ENCODE measurements at regions not wholly inside any gene's neighbourhood (a gene's known extent, or its start where the extent isn't known, plus 50 kb on each side); places are given as distances from the start of the nearest gene placed in this dataset.

DNA sequence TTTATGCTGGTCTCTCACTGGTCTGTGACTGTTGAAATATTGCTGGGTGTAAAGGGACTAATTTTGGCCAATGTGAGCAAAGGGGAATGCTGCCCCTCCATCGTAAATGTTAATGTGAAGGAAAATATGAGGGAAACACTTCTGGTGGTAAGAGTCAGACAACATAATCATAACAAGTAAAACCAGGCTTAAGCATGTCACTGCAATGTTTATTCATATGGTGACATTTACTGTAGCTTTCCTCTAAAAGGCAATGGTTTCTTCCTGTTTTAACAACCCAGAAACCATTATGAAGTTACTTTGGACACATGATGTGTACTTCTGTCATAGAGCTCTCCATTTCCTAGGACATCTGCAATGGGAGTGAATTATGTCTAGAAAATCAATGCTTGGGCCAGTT is 358.0 kb downstream of the LMO4 start:
- Histone ChIP-seq H3K27me3 (ENCODE audit: control insufficient read depth in 1 of 2, insufficient read depth in 2 of 2, low read length in 2 of 2) (no peaks in the 10 kb centered on the region), H3K36me3 (ENCODE audit: insufficient read depth, low read length) (no peaks in the 10 kb centered on the region), H3K27ac (ENCODE audit: low read depth, low read length) (peak overlapping the region; percentile 6), H3K4me1 (ENCODE audit: insufficient read depth, low read length) (peaks cover 22% of the 10 kb centered on the region), H3K9me3 (ENCODE audit: low read length) (no peaks in the 10 kb centered on the region), H3K9ac (ENCODE audit: low read length) (no peak overlapping the region), H3K4me3 (ENCODE audit: low read depth in 1 of 2, low read length in 2 of 2) (peak overlapping the region in 1 of 2 donors; percentile 3)

DNA sequence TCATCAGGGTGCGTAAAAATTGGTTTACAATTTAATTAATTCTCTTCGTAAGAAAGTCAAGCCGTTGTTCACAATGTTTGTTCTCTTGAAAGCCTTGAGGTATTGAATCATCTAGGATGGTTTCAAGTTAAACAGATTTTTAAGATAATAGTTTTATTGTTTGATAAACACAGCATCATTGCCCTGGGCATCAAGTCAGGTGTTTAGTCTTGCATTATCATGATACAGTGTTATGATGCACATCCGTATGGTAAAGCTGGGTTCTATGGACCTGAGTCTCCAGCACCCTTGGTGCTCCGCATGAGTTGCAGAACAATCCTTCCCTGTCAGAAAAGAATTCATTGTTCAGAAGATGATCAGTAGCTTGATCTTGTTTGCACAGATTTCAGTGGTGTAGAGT is 359.5 kb downstream of the LMO4 start:
- H3K9me3 ChIP-seq (ENCODE audit: low read length), result no peaks in the 10 kb centered on the region
- no peaks in the 10 kb centered on the region for H3K27me3 ChIP-seq (ENCODE audit: control insufficient read depth in 1 of 2, insufficient read depth in 2 of 2, low read length in 2 of 2)
- no peak overlapping the region for H3K9ac ChIP-seq (ENCODE audit: low read length)
- H3K27ac ChIP-seq (ENCODE audit: low read depth, low read length), result no peak overlapping the region
- H3K36me3 ChIP-seq (ENCODE audit: insufficient read depth, low read length), result no peaks in the 10 kb centered on the region
- peaks cover 22% of the 10 kb centered on the region for H3K4me1 ChIP-seq (ENCODE audit: insufficient read depth, low read length)
- H3K4me3 ChIP-seq (ENCODE audit: low read depth in 1 of 2, low read length in 2 of 2), result no peak overlapping the region

GRCh38 chr1:87689487-87689886 is 360.8 kb downstream of the LMO4 start:
- Histone ChIP-seq H3K4me3 (ENCODE audit: low read depth in 1 of 2, low read length in 2 of 2) (no peak overlapping the region), H3K27me3 (ENCODE audit: control insufficient read depth in 1 of 2, insufficient read depth in 2 of 2, low read length in 2 of 2) (no peaks in the 10 kb centered on the region), H3K9me3 (ENCODE audit: low read length) (no peaks in the 10 kb centered on the region), H3K36me3 (ENCODE audit: insufficient read depth, low read length) (no peaks in the 10 kb centered on the region), H3K4me1 (ENCODE audit: insufficient read depth, low read length) (peaks cover 22% of the 10 kb centered on the region), H3K27ac (ENCODE audit: low read depth, low read length) (no peak overlapping the region), H3K9ac (ENCODE audit: low read length) (no peak overlapping the region)

DNA sequence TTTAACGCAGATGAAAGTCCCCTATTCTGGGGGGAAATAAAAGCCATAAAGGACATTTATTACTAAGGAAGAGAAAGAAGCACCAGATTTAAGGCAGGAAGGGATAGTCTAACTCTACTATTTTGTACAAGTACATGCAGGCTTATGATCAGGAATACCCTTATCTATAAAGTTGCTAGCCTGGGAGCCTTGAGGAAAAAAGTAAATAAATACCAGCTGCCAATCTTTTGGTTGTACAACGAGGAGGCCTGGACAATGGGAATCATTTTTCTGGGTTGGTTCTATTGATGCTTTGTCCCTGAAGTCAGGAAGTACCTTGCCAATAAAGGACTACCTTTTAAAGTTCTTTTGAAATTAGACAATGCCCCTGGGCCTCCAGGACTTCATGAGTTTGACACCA is 367.8 kb downstream of the LMO4 start:
- Histone ChIP-seq H3K4me3 (ENCODE audit: low read depth in 1 of 2, low read length in 2 of 2) (no peak overlapping the region), H3K9me3 (ENCODE audit: low read length) (no peaks in the 10 kb centered on the region), H3K9ac (ENCODE audit: low read length) (no peak overlapping the region), H3K27ac (ENCODE audit: low read depth, low read length) (no peak overlapping the region), H3K36me3 (ENCODE audit: insufficient read depth, low read length) (no peaks in the 10 kb centered on the region), H3K27me3 (ENCODE audit: control insufficient read depth in 1 of 2, insufficient read depth in 2 of 2, low read length in 2 of 2) (no peaks in the 10 kb centered on the region), H3K4me1 (ENCODE audit: insufficient read depth, low read length) (no peaks in the 10 kb centered on the region)

DNA sequence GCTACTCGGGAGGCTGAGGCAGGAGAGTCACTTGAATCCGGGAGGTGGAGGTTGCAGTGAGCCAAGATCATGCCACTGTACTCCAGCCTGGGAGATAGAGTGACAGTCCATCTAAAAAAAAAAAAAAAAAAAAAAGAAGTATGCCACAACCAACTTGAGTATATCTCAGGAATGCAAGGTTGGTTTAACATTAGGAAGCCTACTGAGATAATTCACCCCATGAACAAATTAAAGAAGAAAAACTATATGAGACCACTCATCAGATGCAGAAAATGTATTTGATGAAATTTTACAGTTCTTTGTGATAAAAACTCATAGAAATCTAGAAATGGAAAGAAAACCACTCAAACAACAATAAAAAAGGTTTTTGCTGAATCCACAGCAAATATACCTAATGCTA is 373.8 kb downstream of the LMO4 start:
- no peak overlapping the region for H3K9ac ChIP-seq (ENCODE audit: low read length)
- H3K27ac ChIP-seq (ENCODE audit: low read depth, low read length), result no peak overlapping the region
- no peaks in the 10 kb centered on the region for H3K4me1 ChIP-seq (ENCODE audit: insufficient read depth, low read length)
- H3K9me3 ChIP-seq (ENCODE audit: low read length), result peaks cover 4% of the 10 kb centered on the region
- H3K4me3 ChIP-seq (ENCODE audit: low read depth in 1 of 2, low read length in 2 of 2), result no peak overlapping the region
- no peaks in the 10 kb centered on the region for H3K27me3 ChIP-seq (ENCODE audit: control insufficient read depth in 1 of 2, insufficient read depth in 2 of 2, low read length in 2 of 2)
- H3K36me3 ChIP-seq (ENCODE audit: insufficient read depth, low read length), result no peaks in the 10 kb centered on the region

DNA sequence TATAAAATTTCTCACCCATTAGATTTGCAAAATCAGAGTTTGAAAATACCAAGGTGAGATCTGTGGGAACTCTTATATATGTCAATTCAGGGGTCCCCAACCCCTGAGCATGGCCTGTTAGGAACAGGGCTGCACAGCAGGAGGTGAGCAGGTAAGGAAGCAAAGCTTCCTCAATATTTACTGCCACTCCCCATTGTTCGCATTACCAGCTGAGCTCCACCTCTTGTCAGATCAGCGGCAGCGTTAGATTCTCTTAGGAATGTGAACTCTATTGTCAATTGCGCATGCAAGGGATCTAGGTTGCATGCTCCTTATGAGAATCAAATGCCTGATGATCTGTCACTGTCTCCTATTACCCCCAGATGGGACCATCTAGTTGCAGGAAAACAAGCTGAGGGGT is 376.6 kb downstream of the LMO4 start:
- Histone ChIP-seq H3K4me3 (ENCODE audit: low read depth in 1 of 2, low read length in 2 of 2) (no peak overlapping the region), H3K9me3 (ENCODE audit: low read length) (peaks cover 4% of the 10 kb centered on the region), H3K9ac (ENCODE audit: low read length) (no peak overlapping the region), H3K36me3 (ENCODE audit: insufficient read depth, low read length) (no peaks in the 10 kb centered on the region), H3K27ac (ENCODE audit: low read depth, low read length) (no peak overlapping the region), H3K27me3 (ENCODE audit: control insufficient read depth in 1 of 2, insufficient read depth in 2 of 2, low read length in 2 of 2) (no peaks in the 10 kb centered on the region), H3K4me1 (ENCODE audit: insufficient read depth, low read length) (no peaks in the 10 kb centered on the region)

DNA sequence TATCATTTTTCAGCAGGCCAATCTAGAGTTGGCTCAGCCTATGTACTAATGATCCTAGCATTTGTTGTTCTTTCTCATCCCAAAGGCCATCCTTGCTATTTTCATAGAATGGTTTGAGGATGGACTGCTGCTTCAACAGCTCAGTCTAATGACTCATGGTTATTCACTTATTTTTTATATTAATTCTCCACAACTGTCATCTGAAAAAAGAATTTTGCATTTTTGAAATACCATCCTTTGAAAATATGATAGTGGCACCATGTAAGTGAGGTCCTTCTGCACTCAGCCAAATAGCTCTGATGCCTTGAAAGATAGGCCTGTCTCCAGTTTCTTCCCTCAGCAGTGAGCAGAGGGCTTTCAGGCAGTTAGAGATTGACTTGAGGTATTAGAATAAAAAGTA is 377.5 kb downstream of the LMO4 start:
- peaks cover 4% of the 10 kb centered on the region for H3K9me3 ChIP-seq (ENCODE audit: low read length)

GRCh38 chr1:87706779-87707228 is 378.1 kb downstream of the LMO4 start:
- Histone ChIP-seq H3K4me3 (ENCODE audit: low read depth in 1 of 2, low read length in 2 of 2) (no peak overlapping the region), H3K4me1 (ENCODE audit: insufficient read depth, low read length) (no peaks in the 10 kb centered on the region), H3K27me3 (ENCODE audit: control insufficient read depth in 1 of 2, insufficient read depth in 2 of 2, low read length in 2 of 2) (no peaks in the 10 kb centered on the region), H3K9me3 (ENCODE audit: low read length) (peaks cover 4% of the 10 kb centered on the region), H3K27ac (ENCODE audit: low read depth, low read length) (no peak overlapping the region), H3K36me3 (ENCODE audit: insufficient read depth, low read length) (no peaks in the 10 kb centered on the region), H3K9ac (ENCODE audit: low read length) (no peak overlapping the region)

More for the DNA sequence above, 377.5 kb downstream of the LMO4 start:
- Histone ChIP-seq H3K4me3 (ENCODE audit: low read depth in 1 of 2, low read length in 2 of 2) (no peak overlapping the region), H3K36me3 (ENCODE audit: insufficient read depth, low read length) (no peaks in the 10 kb centered on the region), H3K4me1 (ENCODE audit: insufficient read depth, low read length) (no peaks in the 10 kb centered on the region), H3K27ac (ENCODE audit: low read depth, low read length) (no peak overlapping the region), H3K27me3 (ENCODE audit: control insufficient read depth in 1 of 2, insufficient read depth in 2 of 2, low read length in 2 of 2) (no peaks in the 10 kb centered on the region), H3K9ac (ENCODE audit: low read length) (no peak overlapping the region)

- H3K27me3 ChIP-seq (ENCODE audit: control insufficient read depth in 1 of 2, insufficient read depth in 2 of 2, low read length in 2 of 2), result no peaks in the 10 kb centered on the region
- no peak overlapping the region for H3K4me3 ChIP-seq (ENCODE audit: low read depth in 1 of 2, low read length in 2 of 2)
- no peaks in the 10 kb centered on the region for H3K36me3 ChIP-seq (ENCODE audit: insufficient read depth, low read length)
- no peak overlapping the region for H3K27ac ChIP-seq (ENCODE audit: low read depth, low read length)
- H3K4me1 ChIP-seq (ENCODE audit: insufficient read depth, low read length), result no peaks in the 10 kb centered on the region
- H3K9ac ChIP-seq (ENCODE audit: low read length), result no peak overlapping the region
- peaks cover 3% of the 10 kb centered on the region for H3K9me3 ChIP-seq (ENCODE audit: low read length)
Measured at GRCh38 chr1:87707411-87707810, 378.7 kb downstream of the LMO4 start.

GRCh38 chr1:87712261-87713010 is 383.8 kb downstream of the LMO4 start:
- H3K4me1 ChIP-seq (ENCODE audit: insufficient read depth, low read length), result no peaks in the 10 kb centered on the region
- H3K36me3 ChIP-seq (ENCODE audit: insufficient read depth, low read length), result no peaks in the 10 kb centered on the region
- no peak overlapping the region for H3K27ac ChIP-seq (ENCODE audit: low read depth, low read length)
- no peaks in the 10 kb centered on the region for H3K9me3 ChIP-seq (ENCODE audit: low read length)
- H3K4me3 ChIP-seq (ENCODE audit: low read depth in 1 of 2, low read length in 2 of 2), result no peak overlapping the region
- no peak overlapping the region for H3K9ac ChIP-seq (ENCODE audit: low read length)
- H3K27me3 ChIP-seq (ENCODE audit: control insufficient read depth in 1 of 2, insufficient read depth in 2 of 2, low read length in 2 of 2), result no peaks in the 10 kb centered on the region

GRCh38 chr1:87714278-87714677 is 385.6 kb downstream of the LMO4 start:
- no peak overlapping the region for H3K9ac ChIP-seq (ENCODE audit: low read length)
- H3K4me3 ChIP-seq (ENCODE audit: low read depth in 1 of 2, low read length in 2 of 2), result no peak overlapping the region
- no peak overlapping the region for H3K27ac ChIP-seq (ENCODE audit: low read depth, low read length)
- H3K4me1 ChIP-seq (ENCODE audit: insufficient read depth, low read length), result peaks cover 9% of the 10 kb centered on the region
- no peaks in the 10 kb centered on the region for H3K27me3 ChIP-seq (ENCODE audit: control insufficient read depth in 1 of 2, insufficient read depth in 2 of 2, low read length in 2 of 2)
- no peaks in the 10 kb centered on the region for H3K9me3 ChIP-seq (ENCODE audit: low read length)
- H3K36me3 ChIP-seq (ENCODE audit: insufficient read depth, low read length), result no peaks in the 10 kb centered on the region

DNA sequence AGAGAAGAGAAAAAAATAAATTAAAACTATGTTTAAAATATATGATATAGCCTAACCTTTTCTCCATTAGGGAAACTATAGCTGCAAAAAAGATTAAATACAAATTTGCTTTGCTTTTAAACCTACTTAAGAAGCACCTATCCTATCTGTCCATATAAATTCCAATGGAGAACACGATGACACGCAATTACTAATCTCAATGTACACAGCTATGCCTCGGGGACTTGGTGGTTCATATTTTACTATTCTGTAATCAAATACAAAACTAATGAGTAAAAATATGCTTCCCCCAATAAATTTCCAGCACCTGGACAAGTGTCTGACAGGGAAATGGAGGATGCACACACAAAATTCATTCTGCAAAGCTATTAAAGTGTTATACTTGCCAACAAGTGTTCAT is 386.4 kb downstream of the LMO4 start:
- Histone ChIP-seq H3K9ac (ENCODE audit: low read length) (no peak overlapping the region), H3K4me3 (ENCODE audit: low read depth in 1 of 2, low read length in 2 of 2) (no peak overlapping the region), H3K27me3 (ENCODE audit: control insufficient read depth in 1 of 2, insufficient read depth in 2 of 2, low read length in 2 of 2) (no peaks in the 10 kb centered on the region), H3K36me3 (ENCODE audit: insufficient read depth, low read length) (no peaks in the 10 kb centered on the region), H3K4me1 (ENCODE audit: insufficient read depth, low read length) (peaks cover 9% of the 10 kb centered on the region), H3K9me3 (ENCODE audit: low read length) (no peaks in the 10 kb centered on the region), H3K27ac (ENCODE audit: low read depth, low read length) (no peak overlapping the region)

Measured in muscle layer of colon (tissue), 2 donors.